ENCODE measurements at regions not wholly inside any gene's neighbourhood (a gene's known extent, or its start where the extent isn't known, plus 50 kb on each side); places are given as distances from the start of the nearest gene placed in this dataset.

DNA sequence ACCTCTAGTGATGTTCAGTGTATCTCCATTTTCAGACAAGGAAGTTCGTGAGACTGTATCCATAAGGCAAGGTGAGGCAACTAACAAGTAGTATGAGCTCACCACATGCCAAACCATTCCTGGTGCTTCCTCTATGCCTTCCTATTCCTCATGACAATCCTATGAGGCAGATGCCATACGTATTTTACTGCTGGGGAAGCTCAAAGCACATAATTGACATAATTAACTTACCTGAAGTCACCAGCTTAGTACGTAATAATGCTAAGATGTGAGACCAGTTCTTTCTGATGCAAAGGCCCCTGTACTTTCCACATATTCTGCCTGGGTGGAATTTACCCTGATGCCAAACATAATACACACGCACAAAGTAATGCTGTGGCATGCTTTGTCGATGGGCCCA is 83.6 kb upstream of the NFIA start:
- H3K4me3 ChIP-seq (ENCODE audit: low read depth, low read length), result no peak overlapping the region
- ChIA-PET POLR2A (no interaction called here), CTCF (no interaction called here)

DNA sequence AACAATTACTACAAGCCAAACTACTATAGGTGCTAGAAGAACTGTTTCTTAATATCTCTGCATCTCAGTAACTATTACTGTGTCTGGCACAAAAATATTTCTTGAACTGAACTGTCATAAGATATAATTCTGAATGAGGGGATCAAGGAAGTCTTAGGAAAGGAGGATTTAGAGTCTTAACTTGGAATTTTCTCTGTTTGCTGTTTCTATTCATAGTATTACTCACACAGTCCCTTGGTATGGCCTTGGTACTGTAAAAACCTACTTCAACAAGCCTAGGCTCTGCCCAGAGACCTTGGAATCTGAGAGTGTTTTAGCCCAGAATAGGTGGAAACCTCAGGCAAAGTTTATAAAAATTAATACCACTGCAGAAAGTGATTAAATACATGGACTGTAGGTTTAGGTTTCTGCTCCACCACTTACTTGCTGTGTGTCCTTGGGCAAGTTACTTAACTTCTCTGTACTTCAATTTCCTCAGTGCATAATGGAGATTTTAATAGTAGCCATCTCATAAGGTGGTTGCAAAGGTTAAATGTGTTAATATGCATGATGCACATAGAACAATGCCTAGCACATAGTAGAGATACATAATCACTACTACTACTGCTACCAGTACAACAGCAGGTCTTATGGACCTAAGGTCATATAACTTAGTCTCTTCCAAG is 87.4 kb upstream of the NFIA start:
- TF ChIP-seq, protein P1, sequence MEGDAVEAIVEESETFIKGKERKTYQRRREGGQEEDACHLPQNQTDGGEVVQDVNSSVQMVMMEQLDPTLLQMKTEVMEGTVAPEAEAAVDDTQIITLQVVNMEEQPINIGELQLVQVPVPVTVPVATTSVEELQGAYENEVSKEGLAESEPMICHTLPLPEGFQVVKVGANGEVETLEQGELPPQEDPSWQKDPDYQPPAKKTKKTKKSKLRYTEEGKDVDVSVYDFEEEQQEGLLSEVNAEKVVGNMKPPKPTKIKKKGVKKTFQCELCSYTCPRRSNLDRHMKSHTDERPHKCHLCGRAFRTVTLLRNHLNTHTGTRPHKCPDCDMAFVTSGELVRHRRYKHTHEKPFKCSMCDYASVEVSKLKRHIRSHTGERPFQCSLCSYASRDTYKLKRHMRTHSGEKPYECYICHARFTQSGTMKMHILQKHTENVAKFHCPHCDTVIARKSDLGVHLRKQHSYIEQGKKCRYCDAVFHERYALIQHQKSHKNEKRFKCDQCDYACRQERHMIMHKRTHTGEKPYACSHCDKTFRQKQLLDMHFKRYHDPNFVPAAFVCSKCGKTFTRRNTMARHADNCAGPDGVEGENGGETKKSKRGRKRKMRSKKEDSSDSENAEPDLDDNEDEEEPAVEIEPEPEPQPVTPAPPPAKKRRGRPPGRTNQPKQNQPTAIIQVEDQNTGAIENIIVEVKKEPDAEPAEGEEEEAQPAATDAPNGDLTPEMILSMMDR (IDR thresholded peaks at IDR 0.05; ENCODE audit: insufficient read depth, low read length, missing control alignments), result no peak
- ChIA-PET POLR2A (no interaction called here), CTCF (interaction anchor here (1.0 kb wide), 1 partner anchor 55 kb away, joined by 3 read pairs; no protein-coding TSS in a partner anchor)
- no peak for DNase-seq (ENCODE audit: low read depth, low spot score)
- H3K4me3 ChIP-seq (ENCODE audit: low read depth, low read length), result no peak overlapping the region

More for the DNA sequence above, 83.6 kb upstream of the NFIA start:
- no peak for DNase-seq (ENCODE audit: low read depth, low spot score)
- TF ChIP-seq, protein P1 (IDR thresholded peaks at IDR 0.05; ENCODE audit: insufficient read depth, low read length, missing control alignments), result no peak

DNA sequence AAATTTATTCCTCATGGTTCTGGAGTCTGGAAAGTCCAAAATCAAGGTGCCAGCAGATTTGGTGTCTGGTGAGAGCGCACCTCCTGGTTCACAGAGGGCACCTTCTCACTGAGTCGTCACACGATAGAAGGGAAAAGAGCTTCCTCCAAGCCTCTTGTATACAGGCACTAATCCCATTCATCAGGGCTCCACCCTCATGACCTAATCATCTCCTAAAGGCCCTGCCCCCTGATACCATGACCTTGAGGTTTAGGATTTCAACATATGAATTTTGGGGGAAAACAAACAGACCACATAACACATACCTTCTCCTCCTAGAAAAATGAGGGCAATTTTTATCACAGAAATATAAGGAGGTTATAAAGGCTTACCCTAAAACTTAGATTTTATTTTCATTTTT is 88.0 kb upstream of the NFIA start:
- TF ChIP-seq, protein P1 (IDR thresholded peaks at IDR 0.05; ENCODE audit: insufficient read depth, low read length, missing control alignments), result no peak
- no peak overlapping the region for H3K4me3 ChIP-seq (ENCODE audit: low read depth, low read length)
- ChIA-PET CTCF (interaction anchor here (1.0 to 5.2 kb wide), 2 partner anchors 16 to 56 kb away, joined by 3 to 27 read pairs; no protein-coding TSS in a partner anchor), POLR2A (no interaction called here)
- no peak for DNase-seq (ENCODE audit: low read depth, low spot score)

DNA sequence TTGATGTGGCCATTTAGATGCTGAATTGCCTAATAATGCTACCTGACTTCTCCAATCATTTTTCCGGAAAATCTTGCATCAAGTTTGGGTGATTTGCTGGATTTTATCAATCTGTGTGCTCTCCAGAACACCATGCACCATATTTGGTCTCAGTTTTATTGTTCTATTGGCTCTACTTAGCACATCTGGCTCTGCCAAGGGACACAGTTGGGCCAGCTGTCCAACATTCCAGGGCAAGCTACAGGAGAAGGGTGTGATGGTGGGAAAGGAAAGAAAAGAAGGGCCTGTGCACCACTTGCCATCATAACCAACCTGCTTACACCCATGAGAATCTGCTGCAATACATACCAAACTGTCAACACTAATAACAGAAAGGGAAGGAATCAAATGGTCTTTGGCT is 90.2 kb upstream of the NFIA start:
- TF ChIP-seq, protein P1 (IDR thresholded peaks at IDR 0.05; ENCODE audit: insufficient read depth, low read length, missing control alignments), result no peak
- H3K4me3 ChIP-seq (ENCODE audit: low read depth, low read length), result no peak overlapping the region
- POLR2A ChIA-PET, result no interaction called here
- CTCF ChIA-PET, result interaction anchor here (1.1 to 5.2 kb wide), 3 partner anchors 14 to 60 kb away, joined by 3 to 27 read pairs (median 5); no protein-coding TSS in a partner anchor
- DNase-seq (ENCODE audit: low read depth, low spot score), result no peak

DNA sequence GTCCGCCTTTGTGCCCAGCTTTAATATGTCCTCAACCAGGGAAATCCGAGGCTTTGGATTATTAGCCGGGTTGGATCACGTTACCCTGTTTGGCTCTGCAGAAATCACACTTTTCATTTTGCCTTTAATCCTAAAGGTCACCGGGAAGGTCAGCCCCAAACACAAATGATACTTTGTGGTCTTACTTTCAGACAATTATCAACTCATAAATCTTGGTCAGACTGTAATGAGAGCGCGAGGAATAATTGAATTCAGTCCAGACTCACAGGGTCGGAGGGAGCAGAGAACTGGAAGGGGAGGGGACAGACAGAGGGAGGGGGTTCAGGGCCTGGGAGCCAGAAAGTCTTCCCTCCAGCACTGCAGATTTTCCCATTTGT is 91.7 kb upstream of the NFIA start:
- DNase-seq (ENCODE audit: low read depth, low spot score), result no peak
- H3K4me3 ChIP-seq (ENCODE audit: low read depth, low read length), result no peak overlapping the region
- CTCF ChIA-PET, result interaction anchor here (1.4 to 5.2 kb wide), 3 partner anchors 12 to 59 kb away, joined by 7 to 28 read pairs (median 27); no protein-coding TSS in a partner anchor
- TF ChIP-seq, protein P1 (IDR thresholded peaks at IDR 0.05; ENCODE audit: insufficient read depth, low read length, missing control alignments), result no peak
- POLR2A ChIA-PET, result no interaction called here

DNA sequence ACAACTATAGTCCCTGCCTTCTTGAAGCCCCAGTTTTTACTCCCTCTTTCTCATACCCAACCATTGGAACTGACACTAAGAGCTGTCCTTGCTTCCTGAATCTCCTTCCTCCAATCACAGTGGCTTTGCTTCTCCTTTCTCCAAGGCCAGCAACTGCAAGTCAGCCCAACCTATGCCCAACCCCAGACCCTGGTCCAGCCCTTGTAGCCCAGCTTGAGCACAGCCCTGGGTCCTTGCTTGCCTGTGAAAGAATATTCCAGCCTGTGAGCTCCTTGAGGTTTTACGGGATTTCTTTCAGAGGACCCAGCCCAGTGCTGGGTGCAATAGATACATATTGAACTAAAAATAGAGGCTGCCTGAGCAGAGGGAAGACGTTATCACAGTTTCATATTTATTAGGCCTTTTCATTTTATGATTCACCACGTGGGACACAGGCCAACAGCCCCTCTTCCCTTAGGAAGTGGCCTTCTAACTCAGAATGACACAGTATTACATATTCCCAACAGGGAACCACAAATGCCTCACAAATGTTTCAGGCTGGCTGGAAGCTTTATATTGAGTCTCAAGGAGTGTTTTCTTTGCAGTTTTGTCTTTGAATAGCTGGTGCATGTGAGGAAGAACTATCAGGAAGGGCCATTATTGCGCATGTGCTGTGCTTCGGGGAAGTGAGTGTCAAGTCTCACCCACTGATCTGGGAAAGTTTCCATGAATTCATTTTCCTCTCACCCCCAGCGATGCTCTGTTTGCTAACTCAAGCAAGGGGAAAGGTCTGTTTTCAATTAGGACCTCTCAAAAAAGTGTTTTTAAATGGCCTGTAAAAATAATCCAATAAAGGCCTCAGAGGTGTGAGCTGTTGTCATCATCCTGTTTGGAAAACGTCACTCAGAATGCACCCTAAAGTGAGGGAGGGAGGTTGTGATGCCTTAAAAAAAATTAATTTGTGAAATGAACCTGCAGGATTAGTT is 92.3 kb upstream of the NFIA start:
- ChIA-PET CTCF (interaction anchor here (1.1 to 5.2 kb wide), 6 partner anchors 12 to 464 kb away, joined by 3 to 28 read pairs (median 6); no protein-coding TSS in a partner anchor), POLR2A (no interaction called here)
- H3K4me3 ChIP-seq (ENCODE audit: low read depth, low read length), result no peak overlapping the region
- TF ChIP-seq, protein P1 (IDR thresholded peaks at IDR 0.05; ENCODE audit: insufficient read depth, low read length, missing control alignments), result no peak
- DNase-seq (ENCODE audit: low read depth, low spot score), result peak; percentile 61
